Kidney (tissue), 13 donors: ENCODE measurements at regions not wholly inside any gene's neighbourhood (a gene's known extent, or its start where the extent isn't known, plus 50 kb on each side); places are given as distances from the start of the nearest gene placed in this dataset.

ENCODE experiments used
- DNase-seq, 5 donors: peaks; one replicate each; pipeline ENCODE4 v3.0.0-alpha.2; 2013 to 2020
- FAIRE-seq: peaks from 2 replicates; lab custom pipeline; 2012; peaks lifted over from hg19 to GRCh38; lab: Jason Lieb, UNC
- H3K27ac ChIP-seq, 2 donors: one replicate each; pipeline ENCODE4 v1.7.0; 2013; ENCODE audit warnings: low read depth in 2 of 2, low read length in 2 of 2, inconsistent platforms in 1 of 2
- H3K27me3 ChIP-seq: one replicate; pipeline ENCODE4 v1.7.1; 2013; ENCODE audit warnings: low read length, inconsistent platforms; ENCODE audit not compliant: control insufficient read depth, insufficient read depth
- H3K36me3 ChIP-seq, 3 donors: one replicate each; pipeline versions ENCODE4 v1.7.0 to v1.7.1; 2013; ENCODE audit warnings: low read length in 3 of 3, control low read depth in 1 of 3, inconsistent platforms in 1 of 3; ENCODE audit not compliant: insufficient read depth in 3 of 3, control insufficient read depth in 2 of 3
- H3K4me1 ChIP-seq, 3 donors: one replicate each; pipeline versions ENCODE4 v1.7.0 to v1.7.1; 2013; ENCODE audit warnings: low read length in 3 of 3, inconsistent platforms in 1 of 3, low read depth in 1 of 3; ENCODE audit not compliant: control insufficient read depth in 2 of 3, insufficient read depth in 2 of 3
- H3K4me3 ChIP-seq, 3 donors: one replicate each; pipeline versions ENCODE4 v1.7.0 to v1.8.1; 2013; ENCODE audit warnings: low read length in 3 of 3, control low read depth in 1 of 3, inconsistent platforms in 1 of 3
- H3K9ac ChIP-seq, 3 donors: one replicate each; pipeline versions ENCODE4 v1.7.0 to v1.7.1; 2013; ENCODE audit warnings: low read length in 3 of 3, control low read depth in 1 of 3, inconsistent platforms in 1 of 3
- H3K9me3 ChIP-seq, 3 donors: one replicate each; pipeline versions ENCODE4 v1.7.0 to v1.7.1; 2013; ENCODE audit warnings: low read length in 3 of 3, control low read depth in 1 of 3, inconsistent platforms in 1 of 3; ENCODE audit not compliant: control insufficient read depth in 2 of 3, insufficient read depth in 1 of 3
- intact Hi-C: fragments of 100-400 bp; cut with DNase I; formaldehyde crosslinking; loops from one replicate; pipeline ENCODE4 v1.11.1; 2022
- TF ChIP-seq, protein P1 (sequence below): IDR thresholded peaks from 3 replicates; pipeline ENCODE4 v1.5.1; 2012; ENCODE audit warnings: mild to moderate bottlenecking, moderate library complexity, borderline replicate concordance; ENCODE audit not compliant: insufficient read depth; ENCODE audit errors: extremely low read depth
- donor health status: control.
- donor health status: control.
- donor health status: control.
- donor health status: control.
- donor health status: control.
- donor health status: DM: yes; HTN: yes; CAD: no.
- donor health status: Normal renal cell carcinoma (clear cell type).

- intact Hi-C loops, result no loop called here
- TF ChIP-seq, protein P1, sequence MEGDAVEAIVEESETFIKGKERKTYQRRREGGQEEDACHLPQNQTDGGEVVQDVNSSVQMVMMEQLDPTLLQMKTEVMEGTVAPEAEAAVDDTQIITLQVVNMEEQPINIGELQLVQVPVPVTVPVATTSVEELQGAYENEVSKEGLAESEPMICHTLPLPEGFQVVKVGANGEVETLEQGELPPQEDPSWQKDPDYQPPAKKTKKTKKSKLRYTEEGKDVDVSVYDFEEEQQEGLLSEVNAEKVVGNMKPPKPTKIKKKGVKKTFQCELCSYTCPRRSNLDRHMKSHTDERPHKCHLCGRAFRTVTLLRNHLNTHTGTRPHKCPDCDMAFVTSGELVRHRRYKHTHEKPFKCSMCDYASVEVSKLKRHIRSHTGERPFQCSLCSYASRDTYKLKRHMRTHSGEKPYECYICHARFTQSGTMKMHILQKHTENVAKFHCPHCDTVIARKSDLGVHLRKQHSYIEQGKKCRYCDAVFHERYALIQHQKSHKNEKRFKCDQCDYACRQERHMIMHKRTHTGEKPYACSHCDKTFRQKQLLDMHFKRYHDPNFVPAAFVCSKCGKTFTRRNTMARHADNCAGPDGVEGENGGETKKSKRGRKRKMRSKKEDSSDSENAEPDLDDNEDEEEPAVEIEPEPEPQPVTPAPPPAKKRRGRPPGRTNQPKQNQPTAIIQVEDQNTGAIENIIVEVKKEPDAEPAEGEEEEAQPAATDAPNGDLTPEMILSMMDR, result no peak
- no peak overlapping the region for H3K27ac ChIP-seq
- H3K27me3 ChIP-seq, result no peaks in the 10 kb centered on the region
- DNase-seq (peak in 2 of 5 donors; percentile 22 to 67), FAIRE-seq (no peak)
- no peak overlapping the region for H3K9ac ChIP-seq
- H3K4me1 ChIP-seq, result no peaks in the 10 kb centered on the region
- H3K4me3 ChIP-seq, result peak overlapping the region in 2 of 3 donors; percentile 20 to 39
- H3K36me3 ChIP-seq, result no peaks in the 10 kb centered on the region
- no peaks in the 10 kb centered on the region for H3K9me3 ChIP-seq
Observed at GRCh38 chr15:87570206-87570605, 686.3 kb downstream of the NTRK3 start.

GRCh38 chr15:87569581-87569980, 687.0 kb downstream of the NTRK3 start:
- intact Hi-C loops, result no loop called here
- DNase-seq, result no peak
- Histone ChIP-seq H3K4me3 (peak overlapping the region in 1 of 3 donors; percentile 39), H3K9me3 (no peaks in the 10 kb centered on the region), H3K4me1 (no peaks in the 10 kb centered on the region), H3K9ac (no peak overlapping the region), H3K27ac (no peak overlapping the region), H3K36me3 (no peaks in the 10 kb centered on the region), H3K27me3 (no peaks in the 10 kb centered on the region)
- TF ChIP-seq, protein P1, result no peak
- FAIRE-seq, result no peak

GRCh38 chr15:87567406-87568030, 689.0 kb downstream of the NTRK3 start:
- Histone ChIP-seq H3K27me3 (no peaks in the 10 kb centered on the region), H3K9ac (no peak overlapping the region), H3K4me1 (no peaks in the 10 kb centered on the region), H3K36me3 (no peaks in the 10 kb centered on the region), H3K9me3 (no peaks in the 10 kb centered on the region), H3K27ac (no peak overlapping the region), H3K4me3 (no peak overlapping the region)
- no peak for FAIRE-seq
- TF ChIP-seq, protein P1, result no peak
- no peak for DNase-seq
- intact Hi-C loops, result no loop called here

GRCh38 chr15:87566236-87566635, 690.3 kb downstream of the NTRK3 start:
- intact Hi-C loops, result no loop called here
- Histone ChIP-seq H3K36me3 (no peaks in the 10 kb centered on the region), H3K27me3 (no peaks in the 10 kb centered on the region), H3K9me3 (no peaks in the 10 kb centered on the region), H3K27ac (no peak overlapping the region), H3K9ac (no peak overlapping the region), H3K4me3 (no peak overlapping the region), H3K4me1 (no peaks in the 10 kb centered on the region)
- TF ChIP-seq, protein P1, result no peak
- FAIRE-seq (no peak), DNase-seq (no peak)
